Gastrocnemius medialis (tissue), 4 donors: ENCODE measurements at regions not wholly inside any gene's neighbourhood (a gene's known extent, or its start where the extent isn't known, plus 50 kb on each side); places are given as distances from the start of the nearest gene placed in this dataset.

Source experiments
- CTCF ChIP-seq, 5 experiments: fragments of 450-650 bp in 3 of 5; fragments of 200-600 bp in 2 of 5; sonication (generic) in 2 of 5; IDR thresholded peaks in 4 of 5; conservative IDR thresholded peaks in 1 of 5; 1 replicate in 4 of 5; 2 replicates in 1 of 5; pipeline ENCODE4 v1.5.1; 2016 to 2019; ENCODE audit warnings: antibody characterized with exemption in 5 of 5, mild to moderate bottlenecking in 3 of 5, moderate library complexity in 3 of 5
- POLR2A ChIP-seq, 2 donors: fragments of 450-650 bp; IDR thresholded peaks; one replicate each; pipeline ENCODE4 v1.6.1; 2017; ENCODE audit warnings: antibody characterized with exemption in 2 of 2, mild to moderate bottlenecking in 2 of 2, moderate library complexity in 2 of 2

- TF ChIP-seq CTCF (IDR thresholded peaks at IDR 0.05 in 4 of 5, conservative IDR thresholded peaks at IDR 0.05 in 1 of 5) (no peak), POLR2A (IDR thresholded peaks at IDR 0.05) (no peak)
These were observed 93.8 kb upstream of the CD93 start for GRCh38 chr20:23179766-23180403.
